C4-2B (cell line): ENCODE measurements at regions not wholly inside any gene's neighbourhood (a gene's known extent, or its start where the extent isn't known, plus 50 kb on each side); places are given as distances from the start of the nearest gene placed in this dataset.

Experiments used
- ZFX ChIP-seq: fragments of 450-650 bp; IDR thresholded peaks from 2 replicates; pipeline ENCODE4 v1.6.1; 2017
- TF ChIP-seq, protein P1 (sequence below): fragments of 450-650 bp; conservative IDR thresholded peaks from 2 replicates; pipeline ENCODE4 v1.5.1; 2017; ENCODE audit warnings: mild to moderate bottlenecking

DNA sequence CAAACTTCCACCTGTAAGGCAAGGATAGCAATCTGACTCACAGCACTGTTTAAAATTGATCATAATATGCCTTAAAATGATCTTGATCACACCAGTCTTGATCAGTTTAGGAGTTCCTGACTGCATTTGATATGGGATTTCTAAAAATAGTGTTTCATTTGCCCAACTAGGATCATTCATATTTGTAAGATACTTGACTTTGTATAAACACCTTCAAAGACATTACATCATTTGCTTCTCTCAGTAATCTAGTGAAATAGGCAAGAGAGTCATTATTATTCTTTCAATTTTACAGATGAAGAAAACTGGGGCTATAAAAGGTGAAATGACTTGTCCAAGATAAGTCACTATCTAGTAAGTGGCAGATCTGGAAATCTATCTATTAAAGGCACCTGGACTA lies 521.1 kb downstream of the GATA3 start:
- TF ChIP-seq, protein P1, sequence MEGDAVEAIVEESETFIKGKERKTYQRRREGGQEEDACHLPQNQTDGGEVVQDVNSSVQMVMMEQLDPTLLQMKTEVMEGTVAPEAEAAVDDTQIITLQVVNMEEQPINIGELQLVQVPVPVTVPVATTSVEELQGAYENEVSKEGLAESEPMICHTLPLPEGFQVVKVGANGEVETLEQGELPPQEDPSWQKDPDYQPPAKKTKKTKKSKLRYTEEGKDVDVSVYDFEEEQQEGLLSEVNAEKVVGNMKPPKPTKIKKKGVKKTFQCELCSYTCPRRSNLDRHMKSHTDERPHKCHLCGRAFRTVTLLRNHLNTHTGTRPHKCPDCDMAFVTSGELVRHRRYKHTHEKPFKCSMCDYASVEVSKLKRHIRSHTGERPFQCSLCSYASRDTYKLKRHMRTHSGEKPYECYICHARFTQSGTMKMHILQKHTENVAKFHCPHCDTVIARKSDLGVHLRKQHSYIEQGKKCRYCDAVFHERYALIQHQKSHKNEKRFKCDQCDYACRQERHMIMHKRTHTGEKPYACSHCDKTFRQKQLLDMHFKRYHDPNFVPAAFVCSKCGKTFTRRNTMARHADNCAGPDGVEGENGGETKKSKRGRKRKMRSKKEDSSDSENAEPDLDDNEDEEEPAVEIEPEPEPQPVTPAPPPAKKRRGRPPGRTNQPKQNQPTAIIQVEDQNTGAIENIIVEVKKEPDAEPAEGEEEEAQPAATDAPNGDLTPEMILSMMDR, result no peak
- TF ChIP-seq ZFX, result no peak
